K562 (cell line): ENCODE measurements at regions not wholly inside any gene's neighbourhood (a gene's known extent, or its start where the extent isn't known, plus 50 kb on each side); places are given as distances from the start of the nearest gene placed in this dataset.

ENCODE experiments used
- ATAC-seq: fragments of 200-7000 bp; cut with Tn5 transposase; 3 replicates; pipeline ENCODE4 v1.9.1; 2020; ENCODE audit warnings: moderate library complexity
- BruUV-seq: library from RNA; stranded (reverse); fragments of 400-500 nt; replicated peaks from 2 replicates; lab custom pipeline; 2021; lab: Mats Ljungman, UMichigan
- CTCF ChIA-PET: fragments of 300-600 bp; formaldehyde crosslinking; extraction: SDS; loops from one replicate; lab custom pipeline; 2021; ENCODE audit warnings: low intra/inter-chr PET ratio; lab: Yijun Ruan, JAX
- POLR2A ChIA-PET: fragments of 300-600, 350-650 bp; sonication (Branson Sonifier 250); formaldehyde crosslinking; extraction: SDS; loops from one replicate; lab custom pipeline; 2021; ENCODE audit warnings: antibody characterized with exemption, inconsistent platforms; lab: Yijun Ruan, JAX
- DNase-seq, 4 experiments: peaks; one replicate each; pipeline versions ENCODE4 v3.0.0 to v3.0.0-alpha.2; 2011 to 2018; ENCODE audit warnings: low spot score in 3 of 4, mixed read lengths in 3 of 4; ENCODE audit errors: extremely low read depth in 1 of 4
- FAIRE-seq: peaks from 2 replicates; lab custom pipeline; 2011; peaks lifted over from hg19 to GRCh38; lab: Jason Lieb, UNC
- H2AFZ ChIP-seq: 2 replicates; pipeline ENCODE4 v1.6.0; 2011; ENCODE audit warnings: low read depth, low read length, control low read depth, inconsistent platforms
- H3K27ac ChIP-seq: fragments of 200-600 bp; 3 replicates; pipeline ENCODE4 v1.8.0; 2011; ENCODE audit warnings: low read depth, mild to moderate bottlenecking, control low read depth, inconsistent platforms, low read length, moderate library complexity, mixed read lengths; ENCODE audit errors: extremely low read depth
- H3K27me3 ChIP-seq, 2 experiments: fragments of 300-600 bp in 1 of 2; 2 replicates in 1 of 2; 3 replicates in 1 of 2; pipeline versions ENCODE4 v1.6.0 to v1.8.0; 2011; ENCODE audit warnings: inconsistent platforms in 2 of 2, low read length in 2 of 2, mild to moderate bottlenecking in 1 of 2, mixed read lengths in 1 of 2, moderate library complexity in 1 of 2; ENCODE audit not compliant: control insufficient read depth in 2 of 2, insufficient read depth in 2 of 2
- H3K36me3 ChIP-seq: fragments of 300-600 bp; 3 replicates; pipeline ENCODE4 v1.8.0; 2011; ENCODE audit warnings: mild to moderate bottlenecking, low read length, inconsistent platforms; ENCODE audit not compliant: control insufficient read depth, insufficient read depth
- H3K4me1 ChIP-seq, 2 experiments: fragments of 200-600 bp in 1 of 2; replicated peaks in 1 of 2; 2 replicates in 1 of 2; 3 replicates in 1 of 2; pipeline versions ENCODE4 v1.5.1 to v1.8.0; 2011; ENCODE audit warnings: inconsistent platforms in 2 of 2, low read length in 2 of 2, mild to moderate bottlenecking in 1 of 2, mixed read lengths in 1 of 2, moderate library complexity in 1 of 2; ENCODE audit not compliant: control insufficient read depth in 2 of 2, insufficient read depth in 2 of 2
- H3K4me2 ChIP-seq: 2 replicates; pipeline ENCODE4 v1.6.1; 2011; ENCODE audit warnings: low read length, control low read depth, inconsistent platforms, mixed read lengths; ENCODE audit not compliant: insufficient read depth
- H3K4me3 ChIP-seq: fragments of 200-600 bp; sonication (generic), shearing (Covaris generic); 2 replicates; pipeline ENCODE4 v1.5.1; 2016; ENCODE audit warnings: control low read depth, inconsistent platforms
- H3K79me2 ChIP-seq: fragments of 200-600 bp; 3 replicates; pipeline ENCODE4 v1.8.0; 2011; ENCODE audit warnings: low read length, inconsistent platforms; ENCODE audit not compliant: control insufficient read depth, insufficient read depth
- H3K9ac ChIP-seq, 2 experiments: 2 replicates each; pipeline versions ENCODE4 v1.6.0 to v1.6.1; 2011; ENCODE audit warnings: low read depth in 2 of 2, low read length in 2 of 2, control low read depth in 1 of 2, inconsistent platforms in 1 of 2, mild to moderate bottlenecking in 1 of 2, mixed read lengths in 1 of 2; ENCODE audit not compliant: insufficient read depth in 1 of 2
- H3K9me1 ChIP-seq: one replicate; pipeline ENCODE4 v1.6.0; 2011; ENCODE audit warnings: inconsistent platforms, mild to moderate bottlenecking, low read length, moderate library complexity; ENCODE audit not compliant: control insufficient read depth, insufficient read depth
- H3K9me3 ChIP-seq: replicated peaks from 2 replicates; pipeline ENCODE4 v1.5.1; 2011; ENCODE audit warnings: low read depth, low read length, inconsistent platforms; ENCODE audit not compliant: control insufficient read depth, insufficient read depth
- H4K20me1 ChIP-seq: replicated peaks from 2 replicates; pipeline ENCODE4 v1.6.1; 2011; ENCODE audit warnings: low read length, inconsistent platforms, mixed read lengths; ENCODE audit not compliant: control insufficient read depth, insufficient read depth
- BHLHE40 ChIP-seq: IDR thresholded peaks from 2 replicates; pipeline ENCODE4 v1.6.1; 2011; ENCODE audit warnings: low read length, improper control_type of control experiment
- EP300 ChIP-seq: IDR thresholded peaks from 2 replicates; pipeline ENCODE4 v1.6.1; 2012; ENCODE audit warnings: low read length, improper control_type of control experiment
- FOXP4 ChIP-seq: sonication (generic); formaldehyde crosslinking; IDR thresholded peaks from 2 replicates; pipeline ENCODE4 v1.8.0; 2022; ENCODE audit warnings: mild to moderate bottlenecking, missing genetic modification reagents, borderline replicate concordance
- FUS ChIP-seq: fragments of 200-400 bp; formaldehyde crosslinking; optimal IDR thresholded peaks from 2 replicates; pipeline ENCODE3; 2017; ENCODE audit warnings: low read depth, low read length
- GMEB1 ChIP-seq: fragments of 250-450 bp; sonication (Bioruptor Pico); IDR thresholded peaks from 2 replicates; pipeline ENCODE4 v1.4.0; 2020; ENCODE audit warnings: mild to moderate bottlenecking
- GTF2B ChIP-seq: IDR thresholded peaks from 2 replicates; pipeline ENCODE4 v1.6.1; 2011; ENCODE audit not compliant: insufficient read length; ENCODE audit errors: extremely low read depth
- NFXL1 ChIP-seq: fragments of 450-650 bp; formaldehyde crosslinking; IDR thresholded peaks from 2 replicates; pipeline ENCODE4 v1.4.0; 2021; ENCODE audit warnings: mild to moderate bottlenecking
- NR2F6 ChIP-seq: fragments of 450-650 bp; formaldehyde crosslinking; IDR thresholded peaks from 2 replicates; pipeline ENCODE4 v1.4.0; 2020; ENCODE audit warnings: mild to moderate bottlenecking
- POLR2AphosphoS5 ChIP-seq: IDR thresholded peaks from 2 replicates; pipeline ENCODE4 v1.6.1; 2011; ENCODE audit warnings: mild to moderate bottlenecking, low read depth, low read length, moderate library complexity; ENCODE audit not compliant: control insufficient read depth, insufficient read depth
- PYGO2 ChIP-seq: fragments of 450-650 bp; IDR thresholded peaks from 2 replicates; pipeline ENCODE4 v1.6.1; 2016; ENCODE audit warnings: mild to moderate bottlenecking, missing genetic modification characterization, moderate library complexity, missing compliant biosample characterization
- SP1 ChIP-seq: sonication (generic); formaldehyde crosslinking; IDR thresholded peaks from 2 replicates; pipeline ENCODE4 v1.8.1; 2022; ENCODE audit warnings: mild to moderate bottlenecking, missing genetic modification reagents
- YBX1 ChIP-seq: fragments of 450-650 bp; IDR thresholded peaks from 2 replicates; pipeline ENCODE4 v1.7.1; 2016; ENCODE audit warnings: mild to moderate bottlenecking
- ZNF217 ChIP-seq: sonication (generic); formaldehyde crosslinking; IDR thresholded peaks from 2 replicates; pipeline ENCODE4 v1.8.0; 2022; ENCODE audit warnings: mild to moderate bottlenecking, missing genetic modification reagents
- ZNF311 ChIP-seq: fragments of 250-450 bp; sonication (Bioruptor Pico); IDR thresholded peaks from 2 replicates; pipeline ENCODE4 v1.4.0; 2020; ENCODE audit warnings: mild to moderate bottlenecking, moderate library complexity
- WGBS: fragments of 100-300 bp; shearing (Covaris generic); methylation state at CpG from one replicate; pipeline ENCODE4 v1.1.6; 2016; ENCODE audit warnings: low coverage, mixed read lengths; ENCODE audit not compliant: insufficient coverage; ENCODE audit errors: missing lambda C conversion rate; 5-methylcytosine and 5-hydroxymethylcytosine counted together
- in situ Hi-C: fragments of 300-500 bp; cut with MboI; formaldehyde crosslinking; loops from 4 replicates; pipeline ENCODE4 v1.15.0; 2018; ENCODE audit warnings: inconsistent platforms, mixed read lengths
- intact Hi-C: fragments of 100-400 bp; cut with micrococcal nuclease; formaldehyde crosslinking; loops from 2 replicates; pipeline ENCODE4 v1.14.2; 2022

GRCh38 chr3:13766128-13766527 lies 113.7 kb downstream of the WNT7A start:
- H2AFZ ChIP-seq = no peak overlapping the region
- TF ChIP-seq YBX1 = no peak
- TF ChIP-seq PYGO2 = no peak
- no peak for TF ChIP-seq ZNF311
- no peak for TF ChIP-seq GTF2B
- no peak for TF ChIP-seq BHLHE40
- no peak for TF ChIP-seq SP1 (CRISPR knock-in tag)
- no peaks in the 10 kb centered on the region for H4K20me1 ChIP-seq
- ChIA-PET CTCF (no interaction called here), POLR2A (interaction anchor here (0.6 to 1.1 kb wide), 3 partner anchors 16 to 22 kb away, joined by 3 read pairs; no protein-coding TSS in a partner anchor)
- no peaks in the 10 kb centered on the region for H3K79me2 ChIP-seq
- H3K27me3 ChIP-seq = peaks cover 0 to 43% of the 10 kb centered on the region in 2 experiments; a peak in 2 of 5 replicates
- no peaks in the 10 kb centered on the region for H3K9me3 ChIP-seq
- no peaks in the 10 kb centered on the region for H3K9me1 ChIP-seq
- H3K9ac ChIP-seq = no peak overlapping the region
- DNase-seq (no peak), ATAC-seq (no peak), FAIRE-seq (no peak)
- no TSS peak for BruUV-seq
- no peaks in the 10 kb centered on the region for H3K4me1 ChIP-seq
- H3K4me3 ChIP-seq = no peak overlapping the region
- no peak overlapping the region for H3K27ac ChIP-seq
- in situ Hi-C loops = no loop called here
- H3K36me3 ChIP-seq = no peaks in the 10 kb centered on the region
- intact Hi-C loops = no loop called here
- 0% methylated on average over 4 of the region's 4 CpGs for WGBS
- H3K4me2 ChIP-seq = no peak overlapping the region

GRCh38 chr3:13764161-13764560 lies 115.7 kb downstream of the WNT7A start:
- peaks cover 0 to 29% of the 10 kb centered on the region in 2 experiments; a peak in 2 of 5 replicates for H3K27me3 ChIP-seq
- CTCF ChIA-PET = no interaction called here
- DNase-seq = no peak
- TF ChIP-seq ZNF217 (CRISPR knock-in tag) (no peak), FUS (no peak), EP300 (no peak), POLR2AphosphoS5 (no peak), FOXP4 (CRISPR knock-in tag) (no peak), NFXL1 (CRISPR knock-in tag) (no peak), NR2F6 (CRISPR knock-in tag) (no peak), GMEB1 (CRISPR knock-in tag) (no peak)

More at GRCh38 chr3:13764161-13764560, 115.7 kb downstream of the WNT7A start:
- no TSS peak for BruUV-seq
- in situ Hi-C loops (no loop called here), intact Hi-C loops (no loop called here)
- no peak for ATAC-seq
- H3K4me1 ChIP-seq = no peaks in the 10 kb centered on the region
- POLR2A ChIA-PET = interaction anchor here (0.8 kb wide), 1 partner anchor 16 kb away, joined by 4 read pairs; no protein-coding TSS in a partner anchor
- no peaks in the 10 kb centered on the region for H3K9me1 ChIP-seq
- H2AFZ ChIP-seq = no peak overlapping the region
- WGBS = 1% methylated on average over 9 of the region's 9 CpGs
- no peaks in the 10 kb centered on the region for H3K9me3 ChIP-seq
- no peak overlapping the region for H3K4me3 ChIP-seq
- no peak overlapping the region for H3K4me2 ChIP-seq
- H3K79me2 ChIP-seq = no peaks in the 10 kb centered on the region
- H3K36me3 ChIP-seq = no peaks in the 10 kb centered on the region
- no peaks in the 10 kb centered on the region for H4K20me1 ChIP-seq
- H3K27ac ChIP-seq = no peak overlapping the region
- no peak overlapping the region for H3K9ac ChIP-seq
- no peak for FAIRE-seq
